Glutamatergic neuron (in vitro differentiated cells): ENCODE measurements at regions not wholly inside any gene's neighbourhood (a gene's known extent, or its start where the extent isn't known, plus 50 kb on each side); places are given as distances from the start of the nearest gene placed in this dataset.

ENCODE experiments used
- DNase-seq: peaks from one replicate; pipeline ENCODE4 v3.0.0; 2022
- H3K27ac Mint-ChIP-seq: one replicate; pipeline ENCODE4 v1.8.0; 2020; ENCODE audit warnings: mild to moderate bottlenecking, mixed read lengths, inconsistent platforms; ENCODE audit not compliant: unreplicated experiment
- H3K27me3 Mint-ChIP-seq: one replicate; pipeline ENCODE4 v1.8.0; 2020; ENCODE audit warnings: mild to moderate bottlenecking, moderate library complexity, mixed read lengths, inconsistent platforms; ENCODE audit not compliant: unreplicated experiment
- H3K36me3 Mint-ChIP-seq: one replicate; pipeline ENCODE4 v1.8.0; 2020; ENCODE audit warnings: mild to moderate bottlenecking, mixed read lengths, inconsistent platforms; ENCODE audit not compliant: unreplicated experiment
- H3K4me1 Mint-ChIP-seq: one replicate; pipeline ENCODE4 v1.8.0; 2020; ENCODE audit warnings: mild to moderate bottlenecking, low read depth, mixed read lengths, inconsistent platforms; ENCODE audit not compliant: unreplicated experiment
- H3K4me3 Mint-ChIP-seq: one replicate; pipeline ENCODE4 v1.8.0; 2020; ENCODE audit warnings: mild to moderate bottlenecking, mixed read lengths, inconsistent platforms; ENCODE audit not compliant: unreplicated experiment
- H3K9me3 Mint-ChIP-seq: one replicate; pipeline ENCODE4 v1.8.0; 2020; ENCODE audit warnings: mild to moderate bottlenecking, moderate library complexity, mixed read lengths, inconsistent platforms; ENCODE audit not compliant: unreplicated experiment
- CTCF ChIP-seq: fragments of 200-600 bp; sonication (generic); IDR thresholded peaks from one replicate; pipeline ENCODE4 v1.5.0; 2021; ENCODE audit not compliant: partially characterized antibody, unreplicated experiment

GRCh38 chr10:105370692-105371091 lies 729.6 kb downstream of the SORCS3 start:
- Mint-ChIP-seq H3K4me1 (no peaks in the 10 kb centered on the region), H3K36me3 (no peaks in the 10 kb centered on the region), H3K27ac (no peak overlapping the region), H3K9me3 (peaks cover 1% of the 10 kb centered on the region), H3K27me3 (no peaks in the 10 kb centered on the region), H3K4me3 (no peak overlapping the region)
- DNase-seq = no peak
- no peak for TF ChIP-seq CTCF

GRCh38 chr10:105359708-105360107 lies 718.6 kb downstream of the SORCS3 start:
- no peak overlapping the region for H3K27ac Mint-ChIP-seq
- H3K27me3 Mint-ChIP-seq = no peaks in the 10 kb centered on the region
- H3K9me3 Mint-ChIP-seq = no peaks in the 10 kb centered on the region
- no peak overlapping the region for H3K4me3 Mint-ChIP-seq
- no peak for TF ChIP-seq CTCF
- DNase-seq = no peak
- no peaks in the 10 kb centered on the region for H3K4me1 Mint-ChIP-seq
- H3K36me3 Mint-ChIP-seq = no peaks in the 10 kb centered on the region

- H3K9me3 Mint-ChIP-seq = no peaks in the 10 kb centered on the region
- H3K27ac Mint-ChIP-seq = no peak overlapping the region
- no peaks in the 10 kb centered on the region for H3K36me3 Mint-ChIP-seq
- no peaks in the 10 kb centered on the region for H3K27me3 Mint-ChIP-seq
- DNase-seq = no peak
- H3K4me1 Mint-ChIP-seq = no peaks in the 10 kb centered on the region
- no peak overlapping the region for H3K4me3 Mint-ChIP-seq
- TF ChIP-seq CTCF = no peak
Observed at GRCh38 chr10:105358911-105359310, 717.8 kb downstream of the SORCS3 start.

GRCh38 chr10:105356626-105357025 lies 715.5 kb downstream of the SORCS3 start:
- H3K27ac Mint-ChIP-seq = no peak overlapping the region
- DNase-seq = no peak
- TF ChIP-seq CTCF = no peak

GRCh38 chr10:105354010-105354409 lies 712.9 kb downstream of the SORCS3 start:
- H3K27me3 Mint-ChIP-seq = no peaks in the 10 kb centered on the region
- H3K27ac Mint-ChIP-seq = no peak overlapping the region
- H3K4me3 Mint-ChIP-seq = no peak overlapping the region
- H3K36me3 Mint-ChIP-seq = no peaks in the 10 kb centered on the region
- no peaks in the 10 kb centered on the region for H3K4me1 Mint-ChIP-seq
- DNase-seq = no peak
- no peak for TF ChIP-seq CTCF
- H3K9me3 Mint-ChIP-seq = no peaks in the 10 kb centered on the region

More at GRCh38 chr10:105356626-105357025, 715.5 kb downstream of the SORCS3 start:
- no peaks in the 10 kb centered on the region for H3K27me3 Mint-ChIP-seq
- H3K36me3 Mint-ChIP-seq = no peaks in the 10 kb centered on the region
- H3K4me1 Mint-ChIP-seq = no peaks in the 10 kb centered on the region
- H3K9me3 Mint-ChIP-seq = no peaks in the 10 kb centered on the region
- H3K4me3 Mint-ChIP-seq = no peak overlapping the region
